ENCODE measurements at regions not wholly inside any gene's neighbourhood (a gene's known extent, or its start where the extent isn't known, plus 50 kb on each side); places are given as distances from the start of the nearest gene placed in this dataset.
"Not testable (repeated sequence)": the region's sequence is repeated elsewhere in the genome, so short reads cannot be mapped to it uniquely, and the experiment has no call there.

- DNase-seq, result no peak
These were observed 76.7 kb upstream of the DRD5 start for GRCh38 chr4:9704551-9705332.

DNA sequence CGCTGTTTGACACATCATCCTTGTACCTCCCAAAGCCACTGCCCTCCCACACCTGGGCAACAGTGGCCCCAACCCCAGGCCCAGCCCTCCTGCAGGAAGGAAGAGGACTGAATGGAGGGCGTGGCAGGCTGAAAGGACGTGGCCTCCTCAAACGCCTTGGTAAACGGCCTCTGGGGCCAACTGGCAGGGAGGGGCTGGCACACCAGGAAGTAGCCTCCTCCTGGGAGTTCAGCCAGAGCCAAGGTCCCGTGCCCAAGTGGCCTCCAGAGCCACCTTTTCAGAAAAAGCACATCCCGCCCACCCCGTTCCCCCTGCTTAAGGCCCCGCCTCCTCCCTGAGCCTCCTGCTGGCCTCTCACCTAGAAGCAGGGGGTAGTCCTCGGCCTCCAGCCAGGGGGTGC lies 74.2 kb upstream of the DRD5 start:
- DNase-seq, result not testable (repeated sequence)

DNA sequence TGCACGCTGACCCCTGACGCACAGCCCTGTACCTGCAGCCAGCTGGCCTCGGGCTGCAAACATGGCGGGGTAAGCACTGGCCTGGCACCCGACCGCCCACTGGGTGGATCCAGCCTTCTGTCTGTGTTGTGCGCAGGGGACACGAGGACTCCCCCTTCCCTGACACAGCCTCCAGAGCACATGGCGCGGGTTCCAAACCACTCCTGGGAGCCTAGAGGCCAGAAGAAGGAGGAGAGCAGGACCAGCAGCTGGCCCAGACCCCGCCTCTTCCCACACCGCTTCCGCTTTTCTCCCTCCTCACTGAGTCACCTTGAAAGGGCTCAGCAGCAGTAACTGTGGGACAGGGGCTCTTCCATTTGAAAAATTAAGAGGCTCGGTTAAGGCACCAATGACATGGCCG lies 73.5 kb upstream of the DRD5 start:
- DNase-seq, result not testable (repeated sequence)

DNA sequence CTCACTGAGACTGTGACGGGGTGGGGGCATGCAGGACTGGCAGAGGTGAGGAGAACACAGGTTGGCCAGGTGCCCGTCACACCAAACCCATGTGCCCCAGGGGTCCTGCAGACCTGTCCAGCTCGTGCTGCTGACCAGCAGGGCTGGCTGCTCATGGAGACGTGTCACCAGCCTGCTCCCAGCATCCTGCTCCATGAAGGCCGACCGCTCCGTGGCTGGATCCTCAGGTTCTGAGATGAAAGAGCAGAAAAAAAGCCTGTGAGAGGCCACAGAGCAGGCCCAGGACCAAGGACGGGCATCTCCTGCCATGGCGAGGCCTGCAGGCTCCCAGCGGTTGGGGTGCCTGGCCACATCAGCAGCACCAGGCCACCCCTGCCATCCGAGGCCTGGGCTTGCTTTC lies 71.7 kb upstream of the DRD5 start:
- DNase-seq, result no peak

GRCh38 chr4:9715271-9715670 lies 66.2 kb upstream of the DRD5 start:
- DNase-seq, result not testable (repeated sequence)

- DNase-seq, result no peak
These were observed 65.3 kb upstream of the DRD5 start for GRCh38 chr4:9716093-9716492.

GRCh38 chr4:9718246-9718939 lies 63.0 kb upstream of the DRD5 start:
- DNase-seq, result not testable (repeated sequence)

GRCh38 chr4:9722131-9722530 lies 59.3 kb upstream of the DRD5 start:
- DNase-seq, result not testable (repeated sequence)
